HG03139 (cell line): ENCODE measurements at regions not wholly inside any gene's neighbourhood (a gene's known extent, or its start where the extent isn't known, plus 50 kb on each side); places are given as distances from the start of the nearest gene placed in this dataset.
"Not testable (repeated sequence)": the region's sequence is repeated elsewhere in the genome, so short reads cannot be mapped to it uniquely, and the experiment has no call there.

Experiments
- ATAC-seq: cut with Tn5 transposase; IDR thresholded peaks from one replicate; pipeline ENCODE4 v1.9.1; 2021; ENCODE audit not compliant: unreplicated experiment

DNA sequence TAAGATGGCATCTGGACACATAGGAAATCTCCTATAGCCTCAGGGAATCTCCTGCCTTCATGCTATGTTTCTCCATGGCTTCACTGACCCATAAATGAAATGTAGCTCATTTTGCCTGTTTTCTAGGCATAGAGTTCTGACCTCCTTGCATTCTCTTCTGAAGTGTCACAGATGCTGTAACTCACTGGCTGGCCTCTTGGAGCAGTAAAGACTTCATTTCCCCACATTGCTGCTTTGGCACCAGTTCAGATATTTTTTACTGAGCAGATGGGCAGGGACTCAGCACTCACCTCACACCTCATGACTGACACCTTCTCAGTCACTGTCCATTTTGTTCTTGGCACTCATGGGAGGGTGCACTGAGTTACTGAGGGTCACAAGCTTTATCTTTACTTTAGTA, 286.7 kb upstream of the TGFBR2 start:
- ATAC-seq = peak; percentile 84

DNA sequence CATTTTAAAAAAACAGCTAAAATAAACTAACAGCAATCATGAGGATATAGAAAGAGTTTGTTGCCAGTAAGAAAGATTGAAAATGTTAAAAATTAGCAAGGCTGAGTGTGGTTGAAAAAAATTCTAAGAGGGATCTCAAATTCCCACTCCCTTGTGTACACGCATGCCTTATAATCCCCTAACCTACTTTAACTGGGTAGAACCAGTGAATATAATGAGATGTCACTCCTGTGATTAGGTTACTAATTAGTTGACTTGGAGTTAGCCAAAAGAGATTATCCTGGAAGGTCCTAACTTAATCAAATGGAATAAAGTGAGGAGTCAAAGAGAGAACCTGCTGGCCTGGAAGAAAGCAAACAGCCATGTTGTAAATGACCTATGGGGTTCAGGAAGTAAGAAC, 286.0 kb upstream of the TGFBR2 start:
- no peak for ATAC-seq

DNA sequence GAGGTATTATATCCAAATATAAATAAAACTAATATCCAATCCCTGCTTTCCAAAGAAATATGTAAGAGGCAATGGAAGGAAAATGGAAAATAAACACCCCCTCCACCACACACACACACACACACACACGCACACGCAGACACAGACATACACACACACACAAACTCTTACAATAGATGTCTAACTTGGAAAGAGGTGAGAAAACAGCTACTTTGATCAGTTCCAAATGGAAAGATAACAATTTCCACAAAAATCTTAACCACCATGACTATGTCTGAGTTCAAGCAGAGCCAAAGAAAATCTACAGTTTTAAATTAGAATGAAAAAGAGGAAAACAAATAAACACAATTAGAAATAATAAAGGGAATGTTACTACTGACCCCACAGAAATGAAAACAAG, 285.3 kb upstream of the TGFBR2 start:
- ATAC-seq = no peak

DNA sequence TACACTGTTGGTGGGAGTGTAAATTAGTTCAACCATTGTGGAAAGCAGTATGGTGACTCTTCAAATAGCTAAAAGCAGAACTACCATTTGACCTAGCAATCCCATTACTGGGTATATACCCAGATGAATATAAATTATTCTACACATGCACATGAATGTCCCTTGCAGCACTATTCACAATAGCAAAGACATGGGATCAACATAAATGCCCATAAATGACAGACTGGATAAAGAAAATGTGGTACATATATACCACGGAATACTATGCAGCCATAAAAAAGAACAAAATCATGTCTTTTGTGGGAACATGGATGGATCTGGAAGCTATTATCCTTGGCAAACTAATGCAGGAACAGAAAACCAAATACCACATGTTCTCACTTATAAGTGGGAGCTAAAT, 282.8 kb upstream of the TGFBR2 start:
- ATAC-seq = not testable (repeated sequence)

DNA sequence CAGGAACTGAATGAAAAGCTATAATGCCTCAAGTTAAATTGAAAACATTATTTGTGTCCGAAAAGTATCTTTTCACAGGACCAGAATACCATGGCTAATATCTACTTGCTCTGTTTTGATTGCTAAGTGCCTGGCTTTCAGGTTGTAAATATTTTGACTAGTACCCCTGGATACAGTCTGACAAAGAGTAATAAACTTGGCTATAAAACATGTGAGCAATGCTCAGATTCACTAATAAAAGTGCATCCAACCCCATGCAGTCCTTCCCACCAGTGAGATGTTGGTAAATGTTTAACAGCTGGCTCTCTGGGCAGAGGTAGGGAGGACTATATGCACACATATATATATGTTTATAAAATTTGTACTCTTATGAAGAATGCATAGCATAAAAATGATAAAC, 281.8 kb upstream of the TGFBR2 start:
- no peak for ATAC-seq

DNA sequence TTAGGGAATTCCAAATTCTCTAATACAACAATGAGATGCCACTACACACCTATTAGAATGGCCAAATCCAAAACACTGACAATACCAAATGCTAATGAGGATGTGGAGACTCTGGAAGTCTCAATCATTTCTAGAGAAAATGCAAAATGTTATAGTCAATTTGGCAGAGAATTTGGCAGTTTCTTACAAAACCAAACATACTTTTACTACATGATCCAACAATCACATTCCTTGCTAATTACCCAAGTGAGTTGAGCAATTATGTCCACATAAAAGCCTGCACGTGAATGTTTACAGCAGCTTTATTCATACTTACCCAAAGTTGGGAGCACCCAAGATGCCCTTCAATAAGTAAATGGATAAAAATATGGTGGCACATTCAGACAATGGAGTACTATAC, 278.4 kb upstream of the TGFBR2 start:
- ATAC-seq = not testable (repeated sequence)

DNA sequence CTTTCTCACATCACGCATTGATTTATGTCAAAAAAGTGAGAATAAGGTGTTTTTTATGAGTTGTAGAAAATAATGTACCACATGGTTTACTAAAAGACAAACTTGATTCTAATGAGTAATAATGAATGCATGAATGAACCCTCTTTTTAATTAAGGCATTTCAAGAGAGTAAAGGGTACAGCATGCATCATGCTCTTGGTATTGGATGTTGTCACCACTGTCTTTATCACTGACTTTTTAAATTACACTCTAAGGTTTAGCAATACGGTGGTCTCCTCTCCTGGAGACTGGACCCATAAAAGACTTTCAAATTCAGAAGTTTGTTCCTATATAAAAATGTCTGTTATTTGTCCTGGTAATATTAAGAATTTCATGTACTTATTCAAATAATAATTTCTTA, 277.5 kb upstream of the TGFBR2 start:
- not testable (repeated sequence) for ATAC-seq

DNA sequence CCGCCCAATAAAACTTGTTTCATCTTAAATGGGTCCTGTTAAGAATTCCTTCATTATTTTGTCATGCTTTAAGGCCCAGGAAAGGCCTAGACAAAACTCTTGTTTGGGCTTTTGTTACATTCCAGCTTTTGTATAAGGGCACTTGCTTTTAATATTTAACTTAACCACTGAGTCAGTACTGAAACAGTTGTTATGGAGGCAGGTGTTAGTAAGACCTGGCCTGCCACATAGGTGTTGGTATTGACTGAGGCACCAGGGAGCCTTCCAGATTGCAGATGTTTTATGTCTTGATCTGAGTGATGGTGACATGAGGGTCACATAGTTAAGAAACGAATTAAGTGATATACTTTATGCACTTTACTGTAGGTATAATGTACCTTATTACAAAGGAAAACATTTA, 274.9 kb upstream of the TGFBR2 start:
- no peak for ATAC-seq

DNA sequence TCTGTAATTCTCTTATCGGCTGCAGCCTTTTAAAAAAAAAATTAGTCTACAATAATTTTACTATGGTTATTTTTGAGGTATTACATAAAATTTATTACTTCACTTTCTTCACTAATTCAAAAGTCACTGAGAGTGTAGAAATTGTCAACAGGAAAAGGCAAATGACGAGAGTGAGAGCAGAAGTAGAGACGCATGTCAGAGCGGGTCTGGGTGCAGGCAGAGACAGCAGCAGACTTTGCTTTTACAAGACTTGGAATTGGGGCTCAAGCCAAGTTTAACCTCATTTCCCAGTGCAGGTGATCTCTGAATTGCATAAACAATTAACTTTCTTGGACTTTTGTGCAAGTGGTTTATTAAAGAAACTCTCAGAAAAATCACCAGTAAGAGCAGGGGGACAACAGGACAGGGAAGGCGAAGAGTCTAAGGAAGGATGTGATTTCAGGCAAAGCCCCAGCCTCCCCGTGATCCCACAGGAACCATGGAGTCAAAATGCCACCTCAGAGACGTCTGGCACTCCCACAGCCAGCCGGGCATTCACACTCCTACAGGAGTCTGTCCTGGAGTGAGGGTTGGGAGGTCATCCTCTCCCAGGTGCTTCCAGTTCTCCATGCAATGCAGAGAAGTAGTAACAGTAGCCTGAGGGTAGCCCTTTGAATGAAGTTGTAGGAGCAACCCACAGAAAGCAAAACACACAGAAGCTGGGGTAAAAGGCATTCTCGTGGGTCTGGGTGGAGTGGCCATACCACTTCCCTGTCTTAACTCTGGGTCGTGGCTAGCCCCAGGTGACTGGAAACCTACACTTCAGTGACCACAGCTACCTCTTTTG, 274.0 kb upstream of the TGFBR2 start:
- ATAC-seq = no peak

DNA sequence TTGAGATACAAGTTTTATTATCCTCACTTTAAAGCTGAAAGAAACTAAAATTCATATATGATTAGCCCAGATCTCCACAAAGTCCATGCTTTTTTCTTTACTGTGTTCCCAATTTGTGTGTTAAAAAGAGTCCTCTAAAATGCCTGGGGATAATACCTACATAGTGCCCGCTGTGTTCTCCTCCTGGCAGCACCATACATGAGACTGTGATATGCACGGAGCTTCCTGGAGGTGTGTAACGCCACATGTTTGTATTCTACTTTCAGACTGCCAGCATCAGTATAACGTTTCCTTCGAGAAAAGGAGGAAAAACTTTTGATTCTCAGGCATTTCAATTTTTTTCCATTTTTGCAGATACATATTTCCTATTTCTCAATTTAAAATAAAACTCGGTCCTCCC, 273.3 kb upstream of the TGFBR2 start:
- no peak for ATAC-seq

DNA sequence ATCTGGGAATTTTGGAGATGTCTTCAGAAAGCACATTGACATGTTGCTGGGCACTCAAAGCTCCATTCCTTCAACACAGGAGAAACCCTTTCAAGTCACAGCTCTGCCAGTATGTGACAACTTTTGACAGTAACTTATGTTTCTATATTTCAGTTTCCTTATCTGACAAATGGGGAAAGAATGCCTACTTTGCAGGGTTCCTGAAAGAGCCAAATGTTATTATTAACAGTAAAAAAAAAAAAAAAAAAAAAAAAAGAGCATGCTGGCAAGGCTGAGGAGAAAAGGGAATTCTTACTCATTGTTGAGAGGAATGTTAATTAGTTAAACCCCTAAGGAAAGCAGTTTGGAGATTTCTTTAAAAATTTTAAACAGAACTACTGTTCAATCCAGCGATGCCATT, 272.5 kb upstream of the TGFBR2 start:
- no peak for ATAC-seq

DNA sequence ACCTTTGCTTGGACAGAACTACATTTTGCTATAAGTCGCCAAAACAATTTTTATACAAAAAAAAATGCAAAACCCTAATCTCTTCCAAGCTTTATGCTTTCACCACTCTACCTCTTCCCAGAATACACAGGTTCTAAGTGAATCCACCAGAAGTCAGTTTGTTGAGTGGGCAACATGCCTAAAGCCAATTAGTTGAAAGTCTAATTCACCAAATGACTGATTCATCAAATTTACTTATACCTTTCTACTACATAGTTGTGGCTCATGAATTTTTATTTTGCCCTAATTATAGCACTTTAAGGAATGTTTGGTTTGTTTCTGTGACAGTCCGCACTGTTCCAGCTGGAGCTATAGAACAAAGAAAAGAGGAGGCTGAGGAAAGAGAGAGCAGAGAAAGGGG, 265.9 kb upstream of the TGFBR2 start:
- no peak for ATAC-seq

DNA sequence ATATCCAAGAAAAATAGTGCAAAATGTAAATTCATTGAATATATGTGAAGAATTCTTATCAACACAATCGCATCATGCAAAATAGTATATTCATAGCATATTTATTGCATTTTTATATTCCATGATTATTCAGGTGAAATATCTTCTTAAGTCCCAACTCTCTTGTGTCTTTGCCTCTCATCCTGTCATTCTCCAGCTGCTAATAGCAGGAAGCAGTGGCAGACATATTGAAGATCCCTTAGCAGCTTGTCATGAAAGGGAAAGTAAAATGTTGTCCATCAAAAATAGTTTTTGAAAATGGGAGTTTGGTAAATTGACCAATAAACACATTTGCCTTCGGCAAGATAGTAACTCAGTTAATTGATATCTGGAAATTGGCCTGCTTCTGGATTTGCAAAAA, 265.3 kb upstream of the TGFBR2 start:
- ATAC-seq = no peak

DNA sequence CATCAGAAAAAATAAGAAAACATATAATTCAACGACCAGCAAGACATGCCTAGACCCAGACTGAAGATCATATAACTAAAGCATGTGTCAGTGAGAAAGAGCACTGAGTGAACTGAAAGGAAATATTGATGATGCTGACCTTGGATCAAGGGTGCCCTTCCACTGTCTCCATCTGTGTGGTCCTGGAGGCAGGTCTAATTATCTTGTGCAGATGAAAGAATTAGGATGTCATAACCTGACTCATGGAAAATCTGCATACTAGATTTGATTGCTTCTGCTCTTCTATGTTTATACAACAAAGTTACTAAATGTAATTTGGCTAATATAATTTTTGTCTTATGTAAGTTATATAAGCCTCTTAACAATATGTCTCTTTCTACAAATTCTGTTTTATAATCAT, 264.6 kb upstream of the TGFBR2 start:
- no peak for ATAC-seq

DNA sequence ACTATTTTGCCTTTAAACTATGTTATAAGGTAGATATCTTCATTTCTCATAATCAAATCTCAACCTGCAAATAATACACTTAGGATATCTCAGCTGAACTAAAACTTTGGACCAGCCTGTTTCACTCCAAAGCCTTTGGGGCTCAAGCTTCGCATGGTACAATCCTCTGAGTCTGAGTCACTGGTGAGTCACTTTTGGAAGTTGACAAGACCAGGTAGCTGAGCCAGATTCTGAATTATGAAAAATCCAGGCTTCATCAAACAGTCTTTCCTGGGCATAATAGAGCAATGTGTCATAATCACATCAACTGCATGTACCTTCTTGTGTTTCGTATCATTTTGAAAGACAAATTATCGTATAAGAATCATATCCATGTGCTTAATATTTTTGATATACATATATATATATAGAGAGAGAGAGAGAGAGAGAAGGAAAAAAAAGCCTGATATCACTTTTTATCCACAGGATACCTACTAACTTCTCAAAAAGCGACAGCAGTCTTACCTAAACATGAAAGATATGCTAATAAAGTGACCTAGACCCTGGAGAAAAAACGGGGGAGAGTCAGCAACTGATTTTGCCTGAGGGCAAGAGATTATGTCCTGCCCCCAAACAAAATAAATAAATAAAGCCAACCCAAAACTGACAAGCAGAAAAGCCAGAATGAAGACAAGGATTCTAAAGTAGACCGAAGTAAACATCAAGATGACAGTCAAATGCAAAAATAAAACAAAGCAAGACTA, 263.9 kb upstream of the TGFBR2 start:
- no peak for ATAC-seq

DNA sequence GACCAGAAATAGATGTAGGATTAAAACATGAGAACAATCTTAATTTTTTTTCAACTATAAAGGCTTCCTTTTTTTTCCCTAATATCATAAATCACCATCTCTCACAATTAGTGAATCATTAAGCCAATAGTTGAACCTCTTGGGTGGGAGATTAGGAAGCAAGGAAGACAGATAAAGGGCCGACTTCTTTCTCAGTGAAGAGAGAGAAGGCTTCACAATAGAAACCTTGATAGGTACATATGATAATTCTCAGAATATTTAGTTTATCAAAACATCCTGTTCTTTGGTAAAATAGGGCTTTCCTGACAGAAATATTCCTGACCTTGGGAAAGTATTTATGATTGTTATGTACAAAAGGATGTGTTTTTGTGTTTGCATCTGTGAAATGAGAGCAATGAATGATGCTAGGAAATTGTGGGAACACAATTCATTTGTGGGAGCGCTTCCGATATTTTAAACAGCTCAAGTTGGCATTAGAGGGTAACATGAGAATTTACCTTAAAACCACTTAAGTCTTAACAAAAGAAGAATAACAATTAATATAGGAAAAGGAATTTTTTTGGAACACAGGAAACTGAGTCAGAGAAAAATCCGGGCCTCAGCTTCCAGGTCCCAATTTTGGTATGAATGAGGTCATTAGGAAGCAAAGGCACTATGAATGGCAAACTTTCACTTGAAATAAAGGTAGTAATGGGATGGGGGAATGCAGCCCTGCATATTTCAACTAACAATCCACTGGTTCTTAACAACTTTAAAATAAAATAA, 263.2 kb upstream of the TGFBR2 start:
- ATAC-seq = no peak

DNA sequence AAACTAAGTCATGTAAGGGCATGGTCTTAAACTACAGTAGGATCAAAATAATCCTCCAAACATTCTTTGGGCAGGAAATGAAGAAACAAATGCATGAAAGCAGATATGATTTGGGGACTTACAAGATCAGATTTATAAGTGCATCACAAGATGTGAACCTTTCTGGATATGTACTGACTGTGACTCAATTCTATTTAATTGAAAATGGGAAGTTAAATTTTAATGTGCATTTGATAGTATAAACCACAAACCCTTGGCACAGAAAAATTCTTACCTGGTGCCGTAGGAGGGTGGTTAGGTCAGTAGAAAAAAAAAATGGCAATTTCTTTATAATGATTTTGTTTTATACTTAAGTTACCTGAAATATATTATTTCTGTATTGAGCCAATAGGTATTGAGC, 262.5 kb upstream of the TGFBR2 start:
- ATAC-seq = no peak

DNA sequence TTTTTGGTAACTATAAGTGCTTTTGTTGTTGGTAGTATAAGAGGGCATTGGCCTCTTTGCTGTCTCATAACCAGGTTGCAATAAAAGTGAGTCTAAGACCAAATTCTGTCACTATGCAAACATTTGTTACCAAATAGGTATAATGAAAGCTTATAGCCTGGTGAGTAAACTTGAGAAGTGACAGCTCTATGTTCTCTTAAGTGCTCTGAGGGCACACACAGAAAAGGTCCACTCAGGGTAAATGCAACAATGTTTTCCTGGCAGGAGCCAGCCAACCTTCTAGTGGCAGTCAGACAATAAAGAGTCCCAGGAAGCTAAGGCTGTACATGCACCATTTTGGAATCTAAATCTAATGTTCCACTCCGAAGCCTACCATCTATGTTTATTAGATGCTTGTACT, 262.1 kb upstream of the TGFBR2 start:
- ATAC-seq = no peak

DNA sequence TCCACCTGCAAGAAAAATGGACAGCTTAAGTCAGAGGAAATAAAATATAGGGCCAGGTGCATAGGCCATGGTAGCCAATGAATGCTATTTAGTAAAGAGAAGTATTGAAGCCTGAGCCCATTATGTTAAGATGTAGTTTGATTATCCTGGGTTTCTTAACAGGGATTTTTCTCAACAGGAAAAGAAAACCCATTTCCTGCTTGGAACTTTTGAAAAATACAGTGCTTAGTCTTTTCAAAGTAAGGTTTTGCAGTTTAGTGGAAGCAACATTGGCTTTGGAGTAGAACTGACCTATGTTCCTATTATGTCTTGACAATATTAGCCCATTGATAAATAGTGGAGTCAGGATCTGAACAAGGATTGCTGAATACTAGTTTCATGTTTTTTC, 259.5 kb upstream of the TGFBR2 start:
- no peak for ATAC-seq

DNA sequence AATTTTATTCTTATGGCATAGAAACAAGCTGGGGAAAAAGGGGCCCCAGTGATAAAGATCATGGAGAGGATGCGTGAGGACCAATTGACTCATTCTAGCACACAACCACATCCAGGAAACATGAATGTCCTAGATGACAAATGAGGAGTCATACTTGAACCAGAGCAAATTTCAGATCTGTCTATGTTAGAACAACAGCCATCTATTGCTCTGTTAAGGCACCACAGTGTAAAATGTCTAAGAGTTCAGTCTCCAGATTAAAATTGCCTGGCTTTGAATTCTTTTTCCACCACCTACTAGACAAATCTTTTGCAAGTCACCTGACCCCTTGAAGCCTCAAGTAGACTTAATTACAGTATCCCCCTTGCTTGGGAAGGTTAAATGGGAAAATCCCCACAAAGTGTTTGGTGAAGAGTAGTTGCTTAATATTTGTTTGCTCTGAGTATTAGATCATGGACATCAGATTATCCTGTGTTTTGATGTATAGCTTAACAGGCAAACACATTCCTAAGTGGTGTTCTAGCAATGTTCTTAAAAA, 258.7 kb upstream of the TGFBR2 start:
- ATAC-seq = peak; percentile 73

DNA sequence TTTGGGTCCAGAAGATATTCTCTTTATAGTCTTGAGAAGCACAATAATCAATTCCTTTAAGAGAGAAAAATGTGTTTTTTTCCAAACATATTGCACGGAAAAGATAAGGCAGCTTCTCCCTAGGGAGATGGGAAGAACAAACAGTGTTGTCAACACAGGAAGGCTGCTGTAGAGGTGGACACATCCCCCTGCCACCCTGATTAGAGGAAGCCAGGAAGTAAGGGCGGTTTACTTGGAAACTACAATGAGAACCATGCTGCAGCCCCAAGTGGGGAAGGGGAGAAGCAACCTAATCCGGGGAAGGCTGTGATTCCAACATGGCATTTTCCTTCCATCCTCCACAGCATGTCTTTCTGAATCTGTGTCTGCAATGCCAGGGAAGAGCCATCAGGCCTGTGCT, 256.9 kb upstream of the TGFBR2 start:
- ATAC-seq = no peak

DNA sequence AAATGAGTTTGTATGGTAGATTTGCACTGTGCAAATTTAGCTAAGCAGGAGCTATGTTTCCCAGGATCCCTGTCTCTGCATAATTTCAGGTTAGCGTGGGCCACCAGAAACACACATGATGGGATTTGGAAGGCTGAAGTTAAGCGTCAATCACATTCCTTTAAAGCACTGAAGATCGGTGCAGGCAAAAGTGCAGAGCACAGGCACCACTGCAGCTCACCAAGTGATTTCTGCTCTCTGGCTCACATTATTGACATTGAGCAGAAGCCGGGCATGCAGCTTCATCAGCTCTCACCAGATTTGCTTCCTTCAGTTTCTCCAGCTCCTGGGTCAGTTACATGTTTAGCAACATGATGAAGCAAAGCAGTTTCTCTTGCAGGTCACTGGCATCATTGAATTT, 256.4 kb upstream of the TGFBR2 start:
- no peak for ATAC-seq
